ENCODE measurements at regions not wholly inside any gene's neighbourhood (a gene's known extent, or its start where the extent isn't known, plus 50 kb on each side); places are given as distances from the start of the nearest gene placed in this dataset.

GRCh38 chr4:130563185-130563888 lies 1467.4 kb downstream of the C4orf33 start:
- no peak for DNase-seq

GRCh38 chr4:130563889-130564418 lies 1468.0 kb downstream of the C4orf33 start:
- no peak for DNase-seq

GRCh38 chr4:130568746-130569145 lies 1472.8 kb downstream of the C4orf33 start:
- DNase-seq: no peak

- no peak for DNase-seq
These were observed 1477.8 kb downstream of the C4orf33 start for GRCh38 chr4:130573742-130574141.

GRCh38 chr4:130574215-130574614 lies 1478.3 kb downstream of the C4orf33 start:
- DNase-seq: no peak

GRCh38 chr4:130576218-130576617 lies 1480.3 kb downstream of the C4orf33 start:
- DNase-seq: no peak

GRCh38 chr4:130591091-130591490 lies 1495.1 kb downstream of the C4orf33 start:
- no peak for DNase-seq

GRCh38 chr4:130600706-130601105 lies 1504.8 kb downstream of the C4orf33 start:
- DNase-seq: no peak

- no peak for DNase-seq
These were observed 1507.1 kb downstream of the C4orf33 start for GRCh38 chr4:130603043-130603442.

GRCh38 chr4:130608121-130608520 lies 1512.2 kb downstream of the C4orf33 start:
- no peak for DNase-seq

- DNase-seq: no peak
These were observed 1532.6 kb downstream of the C4orf33 start for GRCh38 chr4:130628531-130628930.

- DNase-seq: no peak
These were observed 1537.0 kb downstream of the C4orf33 start for GRCh38 chr4:130632731-130633604.

- DNase-seq: no peak
These were observed 1540.5 kb downstream of the C4orf33 start for GRCh38 chr4:130636486-130636885.

GRCh38 chr4:130640592-130640991 lies 1544.6 kb downstream of the C4orf33 start:
- DNase-seq: no peak

GRCh38 chr4:130646886-130647285 lies 1550.9 kb downstream of the C4orf33 start:
- DNase-seq: no peak

GRCh38 chr4:130648570-130648969 lies 1552.6 kb downstream of the C4orf33 start:
- DNase-seq: no peak

GRCh38 chr4:130653842-130654241 lies 1557.9 kb downstream of the C4orf33 start:
- DNase-seq: no peak

GRCh38 chr4:130659320-130659719 lies 1563.4 kb downstream of the C4orf33 start:
- DNase-seq: no peak

- DNase-seq: no peak
These were observed 1572.9 kb downstream of the C4orf33 start for GRCh38 chr4:130668859-130669258.

- no peak for DNase-seq
These were observed 1579.3 kb downstream of the C4orf33 start for GRCh38 chr4:130675266-130675665.

GRCh38 chr4:130689181-130689580 lies 1593.2 kb downstream of the C4orf33 start:
- DNase-seq: no peak

- no peak for DNase-seq
These were observed 1602.3 kb downstream of the C4orf33 start for GRCh38 chr4:130698251-130698650.

- no peak for DNase-seq
These were observed 1603.1 kb downstream of the C4orf33 start for GRCh38 chr4:130699004-130699403.

All from activated gamma-delta T cell treated with Interleukin-2 at 50 U/mL for 16 hours (primary cell).